ENCODE measurements at regions not wholly inside any gene's neighbourhood (a gene's known extent, or its start where the extent isn't known, plus 50 kb on each side); places are given as distances from the start of the nearest gene placed in this dataset.

GRCh38 chr1:76799700-76800099, 67.6 kb upstream of the ST6GALNAC5 start:
- no peak for TF ChIP-seq SMC3 (IDR thresholded peaks at IDR 0.05; ENCODE audit: low read depth, low read length)
- TF ChIP-seq CTCF (conservative IDR thresholded peaks at IDR 0.05; ENCODE audit: low read depth, low read length): no peak
- TF ChIP-seq ELK1 (IDR thresholded peaks at IDR 0.05; ENCODE audit: borderline replicate concordance, low read depth, low read length): no peak
- TF ChIP-seq POLR2A (IDR thresholded peaks at IDR 0.05; ENCODE audit: low read depth, low read length): no peak
- no peak for TF ChIP-seq MAFK (IDR thresholded peaks at IDR 0.05; ENCODE audit: low read depth, low read length)
- TF ChIP-seq MXI1 (IDR thresholded peaks at IDR 0.05; ENCODE audit: borderline replicate concordance, low read depth, low read length): no peak
- TF ChIP-seq RFX5 (IDR thresholded peaks at IDR 0.05; ENCODE audit: low read depth, low read length): no peak
- no peak for TF ChIP-seq RCOR1 (IDR thresholded peaks at IDR 0.05; ENCODE audit: insufficient replicate concordance, low read length)
- no peak for TF ChIP-seq NFE2L2 (IDR thresholded peaks at IDR 0.05; ENCODE audit: low read depth, low read length)
- no peak for TF ChIP-seq BHLHE40 (IDR thresholded peaks at IDR 0.05; ENCODE audit: low read depth, low read length)
- TF ChIP-seq MAZ (IDR thresholded peaks at IDR 0.05; ENCODE audit: borderline replicate concordance, low read depth, low read length): no peak
- no peak for TF ChIP-seq CHD1 (IDR thresholded peaks at IDR 0.05; ENCODE audit: low read depth, low read length)
- TF ChIP-seq CEBPB (IDR thresholded peaks at IDR 0.05; ENCODE audit: low read depth, low read length): no peak

All from IMR-90 (cell line).